NCI-H2081 treated with DMSO at 0.1 percent for 48 hours (cell line): ENCODE measurements at regions not wholly inside any gene's neighbourhood (a gene's known extent, or its start where the extent isn't known, plus 50 kb on each side); places are given as distances from the start of the nearest gene placed in this dataset.

Experiments
- DNase-seq: peaks from one replicate; lab custom pipeline; 2025; lab: John Stamatoyannopoulos, UW

- no peak for DNase-seq
These were observed 189.7 kb upstream of the JAG1 start for GRCh38 chr20:10863337-10864060.

DNA sequence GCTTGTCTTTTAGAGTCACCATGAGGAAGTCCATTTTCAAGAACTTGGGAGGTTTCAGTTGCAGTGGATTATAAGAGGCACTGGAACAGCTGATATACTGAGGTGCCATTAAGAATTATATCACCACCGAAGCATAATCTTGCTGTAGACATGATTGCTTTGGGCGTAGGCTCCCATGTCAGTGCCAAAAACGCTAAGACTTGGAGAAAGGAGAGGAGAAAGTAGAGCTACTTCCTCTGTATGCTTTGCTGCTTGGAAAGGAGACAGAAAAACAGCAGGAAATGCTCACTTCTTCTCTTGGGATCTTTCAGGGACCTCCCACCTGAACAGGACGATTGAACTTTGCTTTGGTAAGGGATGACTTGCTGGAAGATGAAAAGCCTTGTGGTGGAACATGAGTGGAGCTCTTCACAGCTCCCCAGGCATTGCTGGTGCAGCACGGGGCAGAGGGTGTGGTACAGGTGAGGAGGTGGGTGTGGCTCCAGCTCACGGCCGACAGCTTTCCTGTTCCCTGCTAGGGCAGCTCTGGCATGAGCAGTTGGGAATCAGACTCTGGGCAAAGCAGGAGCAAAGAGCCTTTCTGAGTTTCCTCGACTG lies 190.4 kb upstream of the JAG1 start:
- no peak for DNase-seq

- DNase-seq = no peak
These were observed 194.5 kb upstream of the JAG1 start for GRCh38 chr20:10868299-10868698.

DNA sequence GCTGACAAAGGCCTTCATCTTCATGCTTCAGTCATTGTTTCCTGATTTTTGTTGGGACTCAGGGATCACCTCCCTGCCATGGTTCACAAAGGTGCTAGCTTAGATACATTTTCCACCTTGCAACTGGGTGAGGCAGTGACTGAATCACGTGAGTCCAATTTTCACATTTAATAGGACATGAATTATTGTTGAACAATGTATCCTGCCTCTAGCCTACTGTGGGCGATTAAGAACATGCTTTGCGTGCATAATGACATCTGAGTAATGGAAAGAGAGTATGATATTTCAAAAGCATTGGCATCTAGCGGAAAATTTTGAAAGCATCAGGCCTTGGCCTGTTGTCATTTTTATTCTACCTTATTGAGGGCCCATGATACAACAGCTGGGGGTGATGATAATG lies 199.2 kb upstream of the JAG1 start:
- DNase-seq = no peak

- DNase-seq = no peak
These were observed 201.9 kb upstream of the JAG1 start for GRCh38 chr20:10875653-10876052.

DNA sequence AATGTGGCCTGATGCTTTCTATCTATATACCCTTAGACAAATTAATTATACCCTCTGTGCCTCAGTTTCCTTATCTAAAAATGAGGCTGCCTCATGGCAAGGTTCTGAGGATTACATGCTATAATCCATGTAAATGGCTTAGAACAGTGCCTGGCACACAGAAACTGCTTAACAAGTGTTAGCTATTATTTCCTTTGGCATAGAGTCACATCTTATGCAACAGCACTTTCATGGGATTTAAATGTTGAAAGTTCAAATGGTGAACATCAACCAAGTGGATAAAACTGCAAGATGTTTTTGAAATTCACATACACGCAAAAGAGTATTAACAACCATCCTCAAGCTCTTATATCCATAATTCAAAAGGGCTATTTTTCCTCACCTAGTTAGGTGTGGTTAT lies 202.8 kb upstream of the JAG1 start:
- DNase-seq = no peak

DNA sequence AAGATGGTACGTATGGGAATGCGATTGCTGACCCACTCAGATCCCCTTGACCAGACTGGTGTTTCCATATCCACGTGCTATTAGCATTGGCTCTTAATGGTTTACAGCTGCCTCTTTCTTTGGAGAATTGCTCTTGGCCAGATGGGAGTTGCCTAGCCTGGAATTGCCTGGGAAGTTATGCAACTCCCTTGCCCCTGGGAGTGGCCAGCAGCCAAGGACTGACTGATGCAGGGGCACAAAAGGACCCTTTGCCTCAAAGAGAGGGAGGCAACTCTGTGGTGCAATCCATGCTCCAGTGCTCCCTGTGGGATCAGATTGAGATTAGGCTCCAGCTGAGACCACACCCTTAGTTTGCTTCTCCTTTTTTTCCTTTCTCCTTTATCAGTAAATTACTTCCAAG lies 203.5 kb upstream of the JAG1 start:
- DNase-seq = no peak

DNA sequence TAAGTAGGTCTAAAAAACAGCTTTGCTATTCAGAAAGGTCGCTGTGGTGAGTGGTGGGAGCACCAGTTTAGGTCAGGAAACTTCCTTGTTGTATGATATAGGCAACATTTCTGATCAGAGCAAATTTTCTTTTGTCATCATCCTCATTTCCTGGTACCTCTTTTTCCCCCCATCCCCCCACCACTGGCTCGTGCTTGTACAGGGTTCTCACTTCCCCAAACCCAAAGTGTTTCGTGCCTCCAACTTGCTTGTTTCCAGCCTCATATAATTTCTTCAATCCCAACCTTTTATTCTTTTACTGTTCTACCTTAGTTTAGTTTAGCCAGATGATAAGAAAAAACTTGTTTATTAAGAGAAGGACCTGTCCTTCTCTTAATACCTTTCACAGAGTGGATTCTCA lies 209.4 kb upstream of the JAG1 start:
- DNase-seq = no peak

GRCh38 chr20:10893321-10893720 lies 219.5 kb upstream of the JAG1 start:
- DNase-seq = no peak

DNA sequence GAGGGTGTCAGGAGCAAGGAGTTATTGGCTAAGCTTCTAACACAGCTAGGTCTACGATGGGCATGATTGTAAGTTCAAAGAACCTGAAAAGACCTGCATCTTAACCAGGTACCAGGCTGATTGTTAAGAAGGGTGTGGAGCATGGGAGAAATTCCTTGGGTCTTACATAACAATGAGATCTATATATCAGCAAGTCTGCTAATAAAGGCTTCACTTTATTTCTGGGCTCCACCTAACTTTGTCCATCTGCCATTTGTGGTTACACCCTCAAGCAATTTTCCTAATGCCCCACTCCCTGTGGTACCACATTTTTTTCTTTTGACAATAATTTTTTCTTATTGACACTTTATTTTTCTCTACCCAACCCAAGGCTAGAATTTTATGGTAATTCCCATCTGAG lies 223.5 kb upstream of the JAG1 start:
- DNase-seq = no peak

- DNase-seq = no peak
These were observed 224.8 kb upstream of the JAG1 start for GRCh38 chr20:10898552-10898951.

GRCh38 chr20:10902174-10902573 lies 228.4 kb upstream of the JAG1 start:
- DNase-seq = no peak

DNA sequence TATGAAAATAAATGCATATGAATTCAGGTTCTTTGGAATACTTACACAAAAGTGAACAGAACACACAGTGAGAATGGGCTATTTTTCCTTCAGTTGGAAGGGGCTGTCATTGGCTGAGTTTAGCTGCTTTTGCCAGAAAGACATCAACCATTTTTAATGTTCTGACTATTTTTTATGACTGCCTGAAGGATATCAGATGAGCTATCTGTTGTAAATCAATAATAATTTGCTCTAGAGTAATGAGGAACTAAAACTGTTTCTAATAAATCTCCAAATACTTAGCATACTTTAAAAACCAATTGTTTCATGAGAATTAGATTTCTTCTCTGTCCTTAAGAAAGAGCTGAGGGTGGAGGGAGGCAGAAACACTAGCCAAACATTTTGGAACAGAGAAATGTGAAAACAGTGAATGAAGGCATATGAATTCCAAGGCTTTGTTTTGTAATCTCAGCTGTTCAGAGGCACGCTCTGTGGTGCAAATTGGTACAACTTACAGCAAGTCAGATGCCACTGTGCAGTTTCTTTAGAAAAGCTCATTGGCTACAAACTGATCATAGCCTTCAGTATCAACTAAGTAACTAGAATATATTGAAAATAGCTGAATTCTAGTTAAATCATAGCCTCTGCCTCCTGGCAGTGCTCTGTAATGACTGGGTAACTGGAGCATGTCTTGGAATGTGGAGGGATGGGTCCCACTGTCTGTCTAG lies 228.9 kb upstream of the JAG1 start:
- no peak for DNase-seq

- DNase-seq = no peak
These were observed 233.0 kb upstream of the JAG1 start for GRCh38 chr20:10906834-10907233.

DNA sequence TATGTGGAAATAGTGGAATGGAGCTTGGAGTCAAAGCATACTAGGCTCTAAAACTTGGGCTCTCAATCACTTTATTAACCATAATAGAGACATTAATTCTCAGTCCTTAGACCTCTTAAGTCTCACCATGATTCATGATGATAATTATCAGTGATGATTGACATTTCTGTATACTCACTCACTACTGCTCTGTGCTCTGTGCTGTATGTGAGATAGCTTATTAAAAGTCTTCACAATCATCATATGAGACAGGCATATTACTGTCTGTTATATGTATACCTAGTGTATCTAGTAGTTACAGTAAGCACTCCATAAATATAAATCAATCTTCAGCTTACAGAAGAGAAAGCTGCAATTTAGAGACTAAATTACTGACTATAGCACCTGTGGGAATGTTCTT lies 236.0 kb upstream of the JAG1 start:
- DNase-seq = no peak

DNA sequence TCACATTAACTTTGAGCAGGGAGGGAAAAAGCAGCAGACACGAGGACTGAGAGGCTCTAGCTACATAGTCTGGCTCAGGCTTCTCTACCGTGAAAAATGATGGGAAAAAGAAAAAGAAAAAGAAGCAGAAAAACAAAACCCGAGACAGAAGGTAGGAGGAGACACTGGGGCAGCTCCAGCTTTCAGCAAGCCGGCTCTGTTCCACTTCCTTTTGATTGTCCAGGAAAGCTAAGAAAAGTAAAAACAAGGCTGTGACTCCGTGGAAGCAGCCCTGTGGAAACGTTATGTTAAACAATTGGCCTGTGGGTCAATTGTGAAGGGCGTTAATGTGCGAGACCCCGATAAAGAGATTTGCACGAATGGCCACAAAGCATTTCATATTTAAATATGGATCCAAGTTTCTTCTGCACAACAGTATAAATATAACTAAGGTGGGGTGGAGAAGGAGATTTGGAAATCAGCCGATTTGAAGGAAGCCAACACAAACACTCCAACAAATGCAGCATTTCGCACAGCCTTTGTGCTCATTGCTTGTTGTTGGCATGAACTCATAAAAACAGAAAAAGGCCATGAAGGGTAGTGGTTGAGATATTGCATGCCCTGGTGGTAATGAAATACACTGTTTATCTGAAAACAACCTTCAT lies 236.9 kb upstream of the JAG1 start:
- DNase-seq = no peak

GRCh38 chr20:10911298-10911697 lies 237.5 kb upstream of the JAG1 start:
- no peak for DNase-seq

DNA sequence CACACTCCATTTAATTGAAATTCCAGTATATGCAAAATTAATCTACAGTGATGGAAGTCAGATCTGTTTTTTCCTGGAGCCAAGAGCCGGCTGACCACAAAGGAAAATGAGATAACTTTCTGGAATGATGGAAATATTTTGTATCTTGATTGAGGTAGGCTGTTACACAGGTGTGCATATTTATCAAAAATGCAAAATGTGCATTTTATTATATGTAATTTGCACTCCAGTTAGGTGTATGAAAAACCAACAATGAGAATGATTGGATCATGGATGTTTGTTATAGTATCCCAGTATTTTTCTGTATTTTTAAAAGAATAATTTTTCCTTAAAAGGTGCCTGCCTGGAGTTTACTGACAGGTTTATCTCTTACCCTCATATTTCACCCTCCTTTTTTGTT lies 242.0 kb upstream of the JAG1 start:
- no peak for DNase-seq

GRCh38 chr20:10916312-10916711 lies 242.5 kb upstream of the JAG1 start:
- DNase-seq = no peak

- DNase-seq = no peak
These were observed 244.0 kb upstream of the JAG1 start for GRCh38 chr20:10917826-10918225.

DNA sequence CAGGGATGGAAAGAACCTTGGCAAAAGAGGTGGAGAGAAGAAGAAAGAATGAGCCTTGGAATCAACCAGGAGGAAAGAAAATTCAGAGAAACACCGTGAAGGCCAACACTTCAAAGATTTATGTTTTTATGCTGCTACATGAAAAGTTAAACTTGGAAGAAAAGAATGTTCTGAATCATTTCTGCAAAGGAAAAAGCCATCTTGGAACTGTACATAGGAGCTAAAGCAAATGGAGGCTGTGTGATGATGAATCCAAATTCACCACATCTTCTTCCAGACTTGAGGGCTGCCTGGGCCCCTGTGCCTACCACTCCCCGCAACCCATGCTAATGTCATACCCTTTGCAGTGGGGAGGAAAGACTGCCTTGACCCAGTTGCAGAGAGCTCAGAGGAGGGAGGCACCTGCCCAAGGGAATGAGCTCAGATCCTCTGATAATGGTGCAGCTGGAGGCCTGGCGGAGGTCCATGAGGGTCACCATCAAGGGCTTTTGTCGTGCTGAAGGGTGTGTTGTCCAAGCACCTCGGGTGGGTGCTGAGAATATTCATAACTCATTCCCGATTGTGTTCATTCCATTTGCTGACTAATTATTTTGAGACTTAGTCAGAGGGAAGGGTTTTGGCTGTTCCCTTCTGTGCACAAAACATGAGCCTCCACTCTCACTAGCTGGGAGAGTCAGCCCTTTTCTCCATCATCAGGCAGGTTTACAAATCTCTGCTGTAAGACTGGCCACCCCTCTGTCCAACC lies 245.8 kb upstream of the JAG1 start:
- no peak for DNase-seq

GRCh38 chr20:10920396-10920795 lies 246.6 kb upstream of the JAG1 start:
- no peak for DNase-seq
